Hepatocyte (in vitro differentiated cells): ENCODE measurements at regions not wholly inside any gene's neighbourhood (a gene's known extent, or its start where the extent isn't known, plus 50 kb on each side); places are given as distances from the start of the nearest gene placed in this dataset.

Source experiments
- EZH2phosphoT487 ChIP-seq: fragments of 200-600 bp; sonication (generic); IDR thresholded peaks from one replicate; pipeline ENCODE4 v1.6.1; 2018; ENCODE audit warnings: antibody characterized with exemption, mild to moderate bottlenecking, low read depth, moderate library complexity; ENCODE audit not compliant: unreplicated experiment, severe bottlenecking
- TF ChIP-seq, protein P1 (sequence below): fragments of 200-600 bp; sonication (generic); IDR thresholded peaks from 2 replicates; pipeline ENCODE4 v1.5.1; 2016; ENCODE audit warnings: antibody characterized with exemption, mild to moderate bottlenecking; ENCODE audit not compliant: poor library complexity

DNA sequence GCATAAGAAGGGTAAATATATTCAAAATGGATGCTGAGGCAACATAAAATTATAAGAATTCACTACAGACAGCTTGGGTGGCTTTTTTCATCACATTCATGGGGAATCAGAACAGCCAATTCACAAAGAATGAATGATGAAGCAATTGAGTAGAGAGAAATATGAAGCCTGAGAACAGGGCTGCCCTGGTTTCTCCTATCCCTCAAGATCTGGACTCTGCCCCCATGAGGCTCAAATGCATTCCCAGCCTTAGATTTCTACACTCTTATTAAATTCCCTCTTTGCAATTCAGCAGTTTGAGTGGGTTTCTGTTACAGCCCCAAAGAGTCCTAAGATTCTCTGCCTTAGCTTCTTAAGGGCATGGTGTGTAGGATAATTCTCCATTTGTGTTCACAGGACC lies 172.5 kb downstream of the MAIP1 start:
- TF ChIP-seq, protein P1, sequence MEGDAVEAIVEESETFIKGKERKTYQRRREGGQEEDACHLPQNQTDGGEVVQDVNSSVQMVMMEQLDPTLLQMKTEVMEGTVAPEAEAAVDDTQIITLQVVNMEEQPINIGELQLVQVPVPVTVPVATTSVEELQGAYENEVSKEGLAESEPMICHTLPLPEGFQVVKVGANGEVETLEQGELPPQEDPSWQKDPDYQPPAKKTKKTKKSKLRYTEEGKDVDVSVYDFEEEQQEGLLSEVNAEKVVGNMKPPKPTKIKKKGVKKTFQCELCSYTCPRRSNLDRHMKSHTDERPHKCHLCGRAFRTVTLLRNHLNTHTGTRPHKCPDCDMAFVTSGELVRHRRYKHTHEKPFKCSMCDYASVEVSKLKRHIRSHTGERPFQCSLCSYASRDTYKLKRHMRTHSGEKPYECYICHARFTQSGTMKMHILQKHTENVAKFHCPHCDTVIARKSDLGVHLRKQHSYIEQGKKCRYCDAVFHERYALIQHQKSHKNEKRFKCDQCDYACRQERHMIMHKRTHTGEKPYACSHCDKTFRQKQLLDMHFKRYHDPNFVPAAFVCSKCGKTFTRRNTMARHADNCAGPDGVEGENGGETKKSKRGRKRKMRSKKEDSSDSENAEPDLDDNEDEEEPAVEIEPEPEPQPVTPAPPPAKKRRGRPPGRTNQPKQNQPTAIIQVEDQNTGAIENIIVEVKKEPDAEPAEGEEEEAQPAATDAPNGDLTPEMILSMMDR, result no peak
- no peak for TF ChIP-seq EZH2phosphoT487
